ENCODE measurements at regions not wholly inside any gene's neighbourhood (a gene's known extent, or its start where the extent isn't known, plus 50 kb on each side); places are given as distances from the start of the nearest gene placed in this dataset.

DNA sequence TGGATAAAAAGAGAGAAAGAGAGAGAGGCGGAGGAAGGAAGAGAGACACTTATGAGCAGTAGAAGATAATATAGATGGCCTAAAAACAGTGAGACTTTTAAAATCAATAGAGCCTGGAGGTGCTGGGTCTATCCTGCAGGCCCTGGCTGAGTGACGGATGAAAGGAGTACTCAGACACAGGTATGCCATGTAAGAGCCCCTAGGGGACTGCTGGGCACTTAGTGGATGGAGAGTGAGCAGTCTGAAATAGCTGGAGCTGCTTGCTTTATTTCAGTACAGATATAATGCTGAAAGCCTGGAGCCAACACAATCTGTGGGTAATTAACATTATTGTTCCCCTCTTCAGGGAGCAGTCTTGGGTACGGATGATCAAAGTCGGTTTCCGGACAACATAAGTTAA lies 578.6 kb downstream of the SPOCK3 start:
- DNase-seq: no peak
- WGBS (ENCODE audit: extremely low coverage, insufficient coverage, low lambda C conversion rate): no CpG with 5 or more reads among the region's 5 CpGs
- Histone ChIP-seq H2BK5ac (ENCODE audit: low read length) (no peak overlapping the region), H2BK120ac (ENCODE audit: low read depth, low read length) (no peak overlapping the region), H2AK5ac (ENCODE audit: low read length) (no peak overlapping the region), H3K79me1 (ENCODE audit: low read length) (no peaks in the 10 kb centered on the region), H3K4me2 (ENCODE audit: low read length) (no peak overlapping the region), H3K56ac (ENCODE audit: low read length) (no peak overlapping the region), H3K4me1 (ENCODE audit: control insufficient read depth, low read depth, low read length) (no peaks in the 10 kb centered on the region), H3K4ac (ENCODE audit: low read depth, low read length) (no peak overlapping the region), H3K27ac (ENCODE audit: low read depth, low read length) (no peak overlapping the region), H3K23ac (ENCODE audit: low read length) (no peak overlapping the region), H3K27me3 (ENCODE audit: insufficient read depth, low read length, poor library complexity) (no peaks in the 10 kb centered on the region), H2BK15ac (replicated peaks; ENCODE audit: low read depth) (no peak overlapping the region), H3K36me3 (ENCODE audit: control insufficient read depth, insufficient read depth, low read length) (no peaks in the 10 kb centered on the region), H4K5ac (ENCODE audit: low read length) (no peak overlapping the region), H3K18ac (ENCODE audit: low read length) (no peak overlapping the region), H4K8ac (ENCODE audit: low read depth, low read length) (no peak overlapping the region), H3K79me2 (ENCODE audit: control insufficient read depth, insufficient read depth, low read length) (no peaks in the 10 kb centered on the region), H3K4me3 (ENCODE audit: low read length) (no peak overlapping the region), H3K9ac (ENCODE audit: low read length) (no peak overlapping the region)

DNA sequence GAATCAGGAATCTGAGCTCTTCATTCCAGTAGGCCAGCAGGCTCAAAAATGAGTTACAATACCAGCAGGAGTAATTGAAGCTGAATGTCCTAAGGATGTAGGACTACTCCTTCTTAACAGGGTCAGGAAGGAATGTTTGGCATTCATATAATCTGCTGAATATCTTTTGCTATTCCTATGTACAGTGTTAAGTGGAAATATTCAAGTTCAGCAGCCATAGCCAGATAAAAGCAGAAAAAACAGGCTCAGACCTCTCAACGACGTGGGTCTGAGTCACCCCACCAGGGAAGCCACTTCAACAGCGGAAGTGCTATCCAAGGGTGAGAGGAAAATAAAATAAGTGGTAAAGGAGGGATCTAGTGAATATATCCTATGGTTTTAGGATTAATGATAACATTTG lies 577.0 kb downstream of the SPOCK3 start:
- no peaks in the 10 kb centered on the region for H3K79me1 ChIP-seq (ENCODE audit: low read length)
- H2BK5ac ChIP-seq (ENCODE audit: low read length): no peak overlapping the region
- H3K56ac ChIP-seq (ENCODE audit: low read length): no peak overlapping the region
- no peak overlapping the region for H3K4me2 ChIP-seq (ENCODE audit: low read length)
- no peaks in the 10 kb centered on the region for H3K79me2 ChIP-seq (ENCODE audit: control insufficient read depth, insufficient read depth, low read length)
- H3K9ac ChIP-seq (ENCODE audit: low read length): no peak overlapping the region
- H3K27me3 ChIP-seq (ENCODE audit: insufficient read depth, low read length, poor library complexity): no peaks in the 10 kb centered on the region
- no peak overlapping the region for H2BK15ac ChIP-seq (replicated peaks; ENCODE audit: low read depth)
- H3K36me3 ChIP-seq (ENCODE audit: control insufficient read depth, insufficient read depth, low read length): no peaks in the 10 kb centered on the region
- no peak overlapping the region for H2AK5ac ChIP-seq (ENCODE audit: low read length)
- H3K4ac ChIP-seq (ENCODE audit: low read depth, low read length): no peak overlapping the region
- no CpG with 5 or more reads among the region's 3 CpGs for WGBS (ENCODE audit: extremely low coverage, insufficient coverage, low lambda C conversion rate)
- H4K5ac ChIP-seq (ENCODE audit: low read length): no peak overlapping the region
- H3K4me3 ChIP-seq (ENCODE audit: low read length): no peak overlapping the region
- H3K18ac ChIP-seq (ENCODE audit: low read length): no peak overlapping the region
- H4K8ac ChIP-seq (ENCODE audit: low read depth, low read length): no peak overlapping the region
- no peak for DNase-seq
- no peak overlapping the region for H3K27ac ChIP-seq (ENCODE audit: low read depth, low read length)
- no peak overlapping the region for H2BK120ac ChIP-seq (ENCODE audit: low read depth, low read length)
- H3K4me1 ChIP-seq (ENCODE audit: control insufficient read depth, low read depth, low read length): no peaks in the 10 kb centered on the region
- no peak overlapping the region for H3K23ac ChIP-seq (ENCODE audit: low read length)

DNA sequence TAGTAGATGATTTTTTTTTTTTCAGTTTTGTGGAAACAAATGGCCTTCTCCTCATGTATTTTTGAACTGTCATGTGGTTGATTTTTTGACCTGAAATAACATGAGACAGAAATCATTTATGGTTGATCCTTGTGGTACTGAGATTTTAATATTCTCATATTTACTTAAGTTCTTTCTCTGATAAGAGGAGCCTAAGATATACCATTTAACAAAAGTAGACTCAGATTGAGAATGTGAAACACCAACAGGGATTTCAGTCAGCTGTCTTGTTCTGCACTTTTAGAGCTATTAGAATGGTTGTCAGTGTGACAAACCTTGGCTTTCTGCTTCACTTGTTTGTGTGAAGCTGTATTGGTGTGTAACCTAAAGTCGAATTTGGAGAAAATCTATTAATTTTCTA lies 575.7 kb downstream of the SPOCK3 start:
- Histone ChIP-seq H3K79me1 (ENCODE audit: low read length) (no peaks in the 10 kb centered on the region), H2AK5ac (ENCODE audit: low read length) (no peak overlapping the region), H3K4me2 (ENCODE audit: low read length) (no peak overlapping the region), H2BK5ac (ENCODE audit: low read length) (no peak overlapping the region), H3K79me2 (ENCODE audit: control insufficient read depth, insufficient read depth, low read length) (no peaks in the 10 kb centered on the region), H4K5ac (ENCODE audit: low read length) (no peak overlapping the region), H3K4me1 (ENCODE audit: control insufficient read depth, low read depth, low read length) (no peaks in the 10 kb centered on the region), H3K27me3 (ENCODE audit: insufficient read depth, low read length, poor library complexity) (no peaks in the 10 kb centered on the region), H3K4me3 (ENCODE audit: low read length) (no peak overlapping the region), H2BK120ac (ENCODE audit: low read depth, low read length) (no peak overlapping the region), H3K9ac (ENCODE audit: low read length) (no peak overlapping the region), H3K27ac (ENCODE audit: low read depth, low read length) (no peak overlapping the region), H2BK15ac (replicated peaks; ENCODE audit: low read depth) (no peak overlapping the region), H3K56ac (ENCODE audit: low read length) (no peak overlapping the region), H3K18ac (ENCODE audit: low read length) (no peak overlapping the region), H4K8ac (ENCODE audit: low read depth, low read length) (no peak overlapping the region), H3K36me3 (ENCODE audit: control insufficient read depth, insufficient read depth, low read length) (no peaks in the 10 kb centered on the region), H3K4ac (ENCODE audit: low read depth, low read length) (no peak overlapping the region), H3K23ac (ENCODE audit: low read length) (no peak overlapping the region)
- DNase-seq: no peak
- no CpG with 5 or more reads among the region's 1 CpG for WGBS (ENCODE audit: extremely low coverage, insufficient coverage, low lambda C conversion rate)

DNA sequence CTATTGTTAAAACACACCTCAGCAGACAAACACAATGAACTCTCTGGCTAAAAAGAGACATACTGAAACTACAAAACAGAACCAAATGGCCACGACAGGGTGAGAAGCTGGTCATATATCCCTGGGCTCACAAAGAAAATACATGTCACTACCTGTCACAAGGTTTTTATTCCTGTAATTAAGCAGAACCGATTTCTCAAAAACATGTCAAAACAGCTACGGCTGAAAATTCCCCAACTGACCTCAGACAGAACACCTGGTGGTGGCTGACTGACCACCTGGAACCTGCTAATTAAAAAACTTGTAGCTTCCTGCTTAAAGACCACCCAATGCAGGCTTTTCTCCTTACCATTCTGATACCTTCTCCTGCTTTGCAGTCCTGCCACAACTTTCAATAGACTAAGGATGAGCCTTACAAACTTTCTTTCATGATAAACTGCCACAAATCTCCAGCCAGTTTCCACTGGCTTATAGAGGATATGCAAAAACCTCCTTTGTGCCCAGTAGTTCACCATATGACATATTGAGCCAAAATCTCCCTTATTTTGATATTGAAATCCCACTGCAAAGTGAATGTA lies 571.9 kb downstream of the SPOCK3 start:
- H3K4me2 ChIP-seq (ENCODE audit: low read length): no peak overlapping the region
- no peak overlapping the region for H3K4ac ChIP-seq (ENCODE audit: low read depth, low read length)
- H3K18ac ChIP-seq (ENCODE audit: low read length): no peak overlapping the region
- no peak overlapping the region for H3K4me3 ChIP-seq (ENCODE audit: low read length)
- no peaks in the 10 kb centered on the region for H3K27me3 ChIP-seq (ENCODE audit: insufficient read depth, low read length, poor library complexity)
- H2AK5ac ChIP-seq (ENCODE audit: low read length): no peak overlapping the region
- no peaks in the 10 kb centered on the region for H3K36me3 ChIP-seq (ENCODE audit: control insufficient read depth, insufficient read depth, low read length)
- H3K27ac ChIP-seq (ENCODE audit: low read depth, low read length): no peak overlapping the region
- H2BK120ac ChIP-seq (ENCODE audit: low read depth, low read length): no peak overlapping the region
- DNase-seq: no peak
- H3K23ac ChIP-seq (ENCODE audit: low read length): no peak overlapping the region
- no CpG with 5 or more reads among the region's 3 CpGs for WGBS (ENCODE audit: extremely low coverage, insufficient coverage, low lambda C conversion rate)
- H3K56ac ChIP-seq (ENCODE audit: low read length): no peak overlapping the region
- no peak overlapping the region for H4K5ac ChIP-seq (ENCODE audit: low read length)
- no peak overlapping the region for H2BK5ac ChIP-seq (ENCODE audit: low read length)
- no peaks in the 10 kb centered on the region for H3K4me1 ChIP-seq (ENCODE audit: control insufficient read depth, low read depth, low read length)
- no peaks in the 10 kb centered on the region for H3K79me1 ChIP-seq (ENCODE audit: low read length)
- H2BK15ac ChIP-seq (replicated peaks; ENCODE audit: low read depth): no peak overlapping the region
- no peaks in the 10 kb centered on the region for H3K79me2 ChIP-seq (ENCODE audit: control insufficient read depth, insufficient read depth, low read length)
- no peak overlapping the region for H4K8ac ChIP-seq (ENCODE audit: low read depth, low read length)
- H3K9ac ChIP-seq (ENCODE audit: low read length): no peak overlapping the region

DNA sequence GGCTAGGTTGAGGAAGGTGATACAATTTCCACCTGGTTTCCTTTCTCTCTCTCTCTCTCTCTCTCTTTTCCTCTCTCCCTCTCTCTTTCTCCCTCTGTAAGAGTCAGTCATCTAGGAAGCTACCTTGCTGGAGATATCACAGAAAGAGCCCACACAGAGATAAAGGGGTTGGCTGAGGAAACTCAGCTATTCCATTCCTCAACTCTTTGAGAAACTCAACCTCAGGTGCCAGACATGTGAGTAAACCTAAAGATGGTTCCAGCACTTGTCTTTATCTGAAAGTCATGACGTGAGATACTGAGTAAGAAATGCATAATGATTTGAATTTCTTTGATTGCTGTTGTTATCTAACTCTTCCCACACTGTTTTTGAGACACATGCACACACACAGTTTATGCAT lies 564.0 kb downstream of the SPOCK3 start:
- Histone ChIP-seq H3K27ac (ENCODE audit: low read depth, low read length) (no peak overlapping the region), H3K23ac (ENCODE audit: low read length) (no peak overlapping the region), H3K36me3 (ENCODE audit: control insufficient read depth, insufficient read depth, low read length) (no peaks in the 10 kb centered on the region), H2BK120ac (ENCODE audit: low read depth, low read length) (no peak overlapping the region), H3K4me3 (ENCODE audit: low read length) (no peak overlapping the region), H2BK15ac (replicated peaks; ENCODE audit: low read depth) (no peak overlapping the region), H3K9ac (ENCODE audit: low read length) (no peak overlapping the region), H3K4me1 (ENCODE audit: control insufficient read depth, low read depth, low read length) (no peaks in the 10 kb centered on the region), H3K79me1 (ENCODE audit: low read length) (no peaks in the 10 kb centered on the region), H4K5ac (ENCODE audit: low read length) (no peak overlapping the region), H3K18ac (ENCODE audit: low read length) (no peak overlapping the region), H3K4me2 (ENCODE audit: low read length) (no peak overlapping the region), H4K8ac (ENCODE audit: low read depth, low read length) (no peak overlapping the region), H3K27me3 (ENCODE audit: insufficient read depth, low read length, poor library complexity) (no peaks in the 10 kb centered on the region), H2AK5ac (ENCODE audit: low read length) (no peak overlapping the region), H3K79me2 (ENCODE audit: control insufficient read depth, insufficient read depth, low read length) (no peaks in the 10 kb centered on the region), H3K4ac (ENCODE audit: low read depth, low read length) (no peak overlapping the region), H3K56ac (ENCODE audit: low read length) (no peak overlapping the region), H2BK5ac (ENCODE audit: low read length) (no peak overlapping the region)
- peak; percentile 86 for DNase-seq
- WGBS (ENCODE audit: extremely low coverage, insufficient coverage, low lambda C conversion rate): no CpG with 5 or more reads among the region's 1 CpG

DNA sequence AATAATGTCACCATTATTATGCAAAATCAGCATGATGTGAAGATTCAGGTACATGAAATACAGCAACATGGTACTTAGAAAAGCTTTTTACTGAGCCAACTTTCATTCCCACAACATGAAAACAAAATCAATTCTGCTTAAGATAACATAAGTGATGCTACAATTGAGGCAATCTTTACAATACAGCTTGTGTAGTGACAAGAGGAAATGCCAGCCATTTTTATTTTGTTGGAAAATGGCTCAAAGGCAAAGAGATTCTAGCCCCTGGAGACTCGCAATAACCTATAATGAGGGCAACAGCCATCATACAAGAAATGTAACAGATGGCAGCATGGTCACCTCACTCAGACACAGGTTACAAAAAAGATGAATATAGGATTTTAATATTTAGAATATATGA lies 560.4 kb downstream of the SPOCK3 start:
- no peak overlapping the region for H2BK15ac ChIP-seq (replicated peaks; ENCODE audit: low read depth)
- no peak overlapping the region for H3K4me3 ChIP-seq (ENCODE audit: low read length)
- H3K23ac ChIP-seq (ENCODE audit: low read length): no peak overlapping the region
- H2AK5ac ChIP-seq (ENCODE audit: low read length): no peak overlapping the region
- no peak for DNase-seq
- H3K27ac ChIP-seq (ENCODE audit: low read depth, low read length): no peak overlapping the region
- H3K79me2 ChIP-seq (ENCODE audit: control insufficient read depth, insufficient read depth, low read length): no peaks in the 10 kb centered on the region
- no peaks in the 10 kb centered on the region for H3K4me1 ChIP-seq (ENCODE audit: control insufficient read depth, low read depth, low read length)
- WGBS (ENCODE audit: extremely low coverage, insufficient coverage, low lambda C conversion rate): no CpG with 5 or more reads among the region's 1 CpG
- H2BK120ac ChIP-seq (ENCODE audit: low read depth, low read length): no peak overlapping the region
- H2BK5ac ChIP-seq (ENCODE audit: low read length): no peak overlapping the region
- H4K5ac ChIP-seq (ENCODE audit: low read length): no peak overlapping the region
- no peak overlapping the region for H4K8ac ChIP-seq (ENCODE audit: low read depth, low read length)
- H3K4ac ChIP-seq (ENCODE audit: low read depth, low read length): no peak overlapping the region
- no peaks in the 10 kb centered on the region for H3K27me3 ChIP-seq (ENCODE audit: insufficient read depth, low read length, poor library complexity)
- H3K18ac ChIP-seq (ENCODE audit: low read length): no peak overlapping the region
- no peak overlapping the region for H3K56ac ChIP-seq (ENCODE audit: low read length)
- no peaks in the 10 kb centered on the region for H3K79me1 ChIP-seq (ENCODE audit: low read length)
- no peaks in the 10 kb centered on the region for H3K36me3 ChIP-seq (ENCODE audit: control insufficient read depth, insufficient read depth, low read length)
- no peak overlapping the region for H3K4me2 ChIP-seq (ENCODE audit: low read length)
- no peak overlapping the region for H3K9ac ChIP-seq (ENCODE audit: low read length)
